ENCODE measurements at regions not wholly inside any gene's neighbourhood (a gene's known extent, or its start where the extent isn't known, plus 50 kb on each side); places are given as distances from the start of the nearest gene placed in this dataset.

- H3K27ac ChIP-seq: no peak overlapping the region
- H3K9me3 ChIP-seq: no peaks in the 10 kb centered on the region
- intact Hi-C loops (cut with DNase I): no loop called here
- no peaks in the 10 kb centered on the region for H3K27me3 ChIP-seq
- no peaks in the 10 kb centered on the region for H3K36me3 ChIP-seq
- TF ChIP-seq POLR2AphosphoS5 (IDR thresholded peaks at IDR 0.05; ENCODE audit: insufficient read depth in 1 of 2, low read depth in 1 of 2): no peak
- no peak for TF ChIP-seq POLR2A (IDR thresholded peaks at IDR 0.05)
- TF ChIP-seq CTCF (IDR thresholded peaks at IDR 0.05): no peak
- DNase-seq (ENCODE audit: extremely low spot score in 2 of 2): no peak
- no peaks in the 10 kb centered on the region for H3K4me1 ChIP-seq
- H3K4me3 ChIP-seq: no peak overlapping the region
Measured at GRCh38 chr19:13629687-13630357, 123.5 kb upstream of the CACNA1A start.

- TF ChIP-seq CTCF (IDR thresholded peaks at IDR 0.05) (no peak), POLR2A (IDR thresholded peaks at IDR 0.05) (no peak), POLR2AphosphoS5 (IDR thresholded peaks at IDR 0.05; ENCODE audit: insufficient read depth in 1 of 2, low read depth in 1 of 2) (no peak)
- no peaks in the 10 kb centered on the region for H3K4me1 ChIP-seq
- no peak for DNase-seq (ENCODE audit: extremely low spot score in 2 of 2)
- no peaks in the 10 kb centered on the region for H3K9me3 ChIP-seq
- intact Hi-C loops (cut with DNase I): no loop called here
- no peaks in the 10 kb centered on the region for H3K36me3 ChIP-seq
- no peaks in the 10 kb centered on the region for H3K27me3 ChIP-seq
- no peak overlapping the region for H3K27ac ChIP-seq
- no peak overlapping the region for H3K4me3 ChIP-seq
Measured at GRCh38 chr19:13627531-13627930, 121.3 kb upstream of the CACNA1A start.

- Histone ChIP-seq H3K36me3 (no peaks in the 10 kb centered on the region), H3K9me3 (no peaks in the 10 kb centered on the region), H3K27me3 (no peaks in the 10 kb centered on the region), H3K4me3 (no peak overlapping the region), H3K4me1 (no peaks in the 10 kb centered on the region), H3K27ac (no peak overlapping the region)
- TF ChIP-seq CTCF (IDR thresholded peaks at IDR 0.05) (no peak), POLR2AphosphoS5 (IDR thresholded peaks at IDR 0.05; ENCODE audit: insufficient read depth in 1 of 2, low read depth in 1 of 2) (no peak), POLR2A (IDR thresholded peaks at IDR 0.05) (no peak)
- intact Hi-C loops (cut with DNase I): no loop called here
- no peak for DNase-seq (ENCODE audit: extremely low spot score in 2 of 2)
Measured at GRCh38 chr19:13623716-13624710, 117.7 kb upstream of the CACNA1A start.

GRCh38 chr19:13622766-13623715 is 116.8 kb upstream of the CACNA1A start:
- H3K27me3 ChIP-seq: no peaks in the 10 kb centered on the region
- no peak overlapping the region for H3K4me3 ChIP-seq
- H3K9me3 ChIP-seq: no peaks in the 10 kb centered on the region
- no peak for TF ChIP-seq CTCF (IDR thresholded peaks at IDR 0.05)
- TF ChIP-seq POLR2A (IDR thresholded peaks at IDR 0.05): no peak
- no peak for TF ChIP-seq POLR2AphosphoS5 (IDR thresholded peaks at IDR 0.05; ENCODE audit: insufficient read depth in 1 of 2, low read depth in 1 of 2)
- no peak for DNase-seq (ENCODE audit: extremely low spot score in 2 of 2)
- no peaks in the 10 kb centered on the region for H3K36me3 ChIP-seq
- intact Hi-C loops (cut with DNase I): no loop called here
- H3K27ac ChIP-seq: no peak overlapping the region
- no peaks in the 10 kb centered on the region for H3K4me1 ChIP-seq
